HG03354 (cell line): ENCODE measurements at regions not wholly inside any gene's neighbourhood (a gene's known extent, or its start where the extent isn't known, plus 50 kb on each side); places are given as distances from the start of the nearest gene placed in this dataset.

Source experiments
- ATAC-seq: cut with Tn5 transposase; IDR thresholded peaks from one replicate; pipeline ENCODE4 v1.9.1; 2021; ENCODE audit warnings: mild to moderate bottlenecking; ENCODE audit not compliant: unreplicated experiment, poor library complexity, severe bottlenecking

DNA sequence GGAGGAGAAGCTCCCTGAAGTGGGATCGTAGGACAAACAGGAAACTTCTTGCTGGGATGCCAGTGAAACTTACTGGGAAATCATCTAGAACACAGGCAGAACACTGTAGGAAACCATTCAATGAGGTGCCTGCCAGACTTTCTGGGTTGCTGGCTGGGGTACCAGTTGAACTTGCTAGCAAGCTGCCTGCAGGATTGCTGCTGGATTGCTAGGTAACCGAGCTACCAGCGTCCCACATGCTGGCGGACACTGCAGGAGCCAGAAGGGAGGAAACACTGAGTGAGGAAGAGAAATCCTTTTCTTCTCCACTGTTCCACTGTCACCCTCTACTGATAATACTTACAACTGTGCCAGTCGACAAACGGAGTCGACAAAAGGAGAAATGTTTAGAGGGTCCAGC lies 91.3 kb upstream of the SLC35B3 start:
- no peak for ATAC-seq

DNA sequence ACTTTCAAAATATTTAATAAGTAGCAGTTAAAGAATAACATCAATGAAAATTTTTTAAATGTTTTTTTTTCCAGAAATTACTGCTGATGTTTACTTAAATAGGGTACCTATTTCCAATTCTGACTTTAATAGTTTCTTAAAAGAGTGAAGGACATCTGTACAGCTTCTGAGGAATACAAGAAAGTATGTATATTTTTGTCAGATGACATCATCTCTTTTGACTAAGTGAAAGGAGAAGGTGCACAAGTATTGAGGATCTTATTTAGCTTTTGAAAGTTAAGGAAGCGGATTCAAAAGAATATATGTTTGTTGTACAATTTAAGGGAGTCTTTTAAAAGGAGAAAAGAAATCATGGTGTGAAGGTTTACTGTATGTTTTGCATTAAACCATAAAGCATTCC lies 90.0 kb upstream of the SLC35B3 start:
- no peak for ATAC-seq

DNA sequence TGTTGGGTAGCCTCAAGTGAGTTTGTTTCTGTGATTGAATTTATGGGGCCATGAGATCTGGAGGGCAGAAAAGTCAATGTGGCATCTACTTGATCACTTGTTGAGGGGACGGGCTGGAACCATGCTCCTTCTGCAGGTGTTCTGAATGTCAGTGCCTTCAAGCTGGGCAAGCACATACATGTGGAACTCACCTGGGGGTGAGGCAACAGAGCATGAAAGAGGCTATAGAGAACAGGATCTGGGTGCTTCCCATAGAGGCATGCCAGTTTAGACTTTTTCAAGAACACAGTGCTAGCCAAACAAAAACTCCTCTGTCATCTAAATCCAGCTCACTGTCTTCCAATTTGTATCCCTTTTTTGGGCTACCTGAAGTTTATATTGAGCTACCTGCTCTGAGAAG lies 77.8 kb upstream of the SLC35B3 start:
- ATAC-seq = no peak

DNA sequence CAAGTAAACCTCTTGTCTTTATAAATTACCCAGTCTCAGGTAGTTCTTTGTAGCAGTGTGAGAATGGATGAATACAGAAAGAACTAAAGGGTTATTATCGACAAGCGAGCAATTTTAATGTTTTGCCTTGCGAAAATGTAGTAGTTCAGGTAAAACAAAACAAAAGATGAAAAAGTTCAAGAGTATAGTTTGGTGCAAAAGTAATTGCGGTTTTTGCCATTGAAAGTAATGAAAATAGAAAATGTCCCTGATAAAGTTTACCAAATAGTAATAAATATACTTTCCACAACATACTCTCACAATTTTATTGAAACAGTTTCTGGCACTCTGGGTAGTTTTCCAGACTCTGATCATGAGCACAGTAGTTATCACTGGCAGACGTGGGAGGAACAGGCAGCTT lies 71.9 kb upstream of the SLC35B3 start:
- ATAC-seq = no peak

DNA sequence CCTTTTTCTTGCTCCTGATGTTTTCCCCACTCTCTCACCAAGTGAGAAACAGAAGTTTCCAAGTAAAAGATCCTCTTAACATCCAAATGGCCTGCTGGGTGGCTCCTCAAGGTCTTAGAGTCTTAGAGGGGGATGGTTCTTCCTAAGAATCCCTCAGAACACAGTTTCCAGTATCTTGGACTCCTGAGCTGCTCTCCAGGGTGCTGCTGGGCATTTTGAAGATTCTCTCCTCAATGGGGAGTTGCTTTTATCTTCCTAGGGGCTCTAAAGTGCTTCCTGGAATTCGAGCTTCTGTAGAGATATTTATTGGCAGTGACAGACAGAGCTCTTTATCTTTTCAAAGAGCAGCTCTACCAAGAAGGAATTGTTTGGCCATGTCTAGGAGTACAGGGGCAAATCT lies 70.8 kb upstream of the SLC35B3 start:
- no peak for ATAC-seq

DNA sequence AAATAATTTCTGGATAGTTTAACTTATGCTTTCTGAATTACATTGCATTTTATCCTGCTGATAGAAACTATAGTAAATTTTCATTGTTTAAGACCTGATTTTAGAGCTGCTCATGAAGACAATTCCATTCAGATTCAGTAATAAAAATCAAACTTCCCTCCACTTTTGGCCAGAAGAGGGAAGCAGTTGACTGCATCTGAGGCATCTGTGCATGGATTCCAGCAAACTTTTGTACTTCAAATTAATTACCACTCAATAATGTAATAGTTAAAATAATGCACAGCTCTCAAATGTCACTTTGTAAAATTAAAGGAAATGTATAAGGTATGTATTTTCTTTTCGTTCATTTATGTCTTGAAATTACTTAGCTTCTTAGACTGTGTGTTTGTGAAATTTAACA lies 64.2 kb upstream of the SLC35B3 start:
- ATAC-seq = no peak

DNA sequence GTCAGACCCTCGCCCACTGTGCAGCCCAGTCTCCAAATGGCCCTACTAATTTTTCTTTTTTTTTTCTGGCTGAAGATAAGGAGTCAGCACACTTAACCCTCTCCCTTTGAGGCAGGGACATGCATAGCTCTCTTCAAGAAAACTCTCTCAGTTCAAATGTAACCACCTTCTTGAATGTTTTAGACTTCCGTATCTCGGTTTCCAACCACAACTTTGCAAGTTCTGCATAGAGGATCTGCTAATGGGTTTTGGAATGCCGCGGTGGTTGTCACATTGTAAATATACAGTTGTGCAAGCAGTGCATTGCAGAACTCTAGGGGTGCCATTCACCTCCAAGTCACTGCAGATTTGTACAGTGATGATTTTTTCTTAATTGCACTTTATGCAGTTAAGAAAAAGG lies 59.4 kb upstream of the SLC35B3 start:
- ATAC-seq = no peak

DNA sequence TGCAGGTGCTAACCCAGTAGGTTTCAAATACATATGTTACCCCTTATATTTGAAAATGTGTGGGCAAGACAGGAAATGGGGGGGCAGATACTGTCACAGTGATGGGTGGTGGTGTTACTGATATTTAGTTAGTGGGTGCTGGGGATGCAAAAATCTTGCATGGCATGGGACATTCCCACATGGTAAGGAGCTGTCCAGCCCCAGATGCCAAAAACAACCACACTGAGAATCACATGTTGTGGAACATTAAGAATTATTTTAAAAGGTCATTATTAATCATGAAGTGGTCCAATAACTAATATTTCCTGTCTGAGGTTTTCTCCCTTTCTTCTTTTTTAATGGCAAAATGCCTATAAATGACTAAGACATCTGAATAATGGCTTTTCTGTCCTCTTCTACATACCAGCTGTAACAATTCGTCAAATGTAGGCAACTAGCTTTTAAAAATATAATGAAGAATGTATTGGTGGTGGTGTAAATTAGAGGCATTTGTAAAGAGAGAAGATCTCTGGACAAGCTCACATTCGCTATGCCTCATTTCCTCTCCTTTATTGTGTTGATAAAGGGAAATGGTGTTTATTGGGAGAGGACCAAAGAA lies 57.3 kb upstream of the SLC35B3 start:
- no peak for ATAC-seq
